HG03064 (cell line): ENCODE measurements at regions not wholly inside any gene's neighbourhood (a gene's known extent, or its start where the extent isn't known, plus 50 kb on each side); places are given as distances from the start of the nearest gene placed in this dataset.
"Not testable (repeated sequence)": the region's sequence is repeated elsewhere in the genome, so short reads cannot be mapped to it uniquely, and the experiment has no call there.

ENCODE experiments used
- ATAC-seq: cut with Tn5 transposase; IDR thresholded peaks from one replicate; pipeline ENCODE4 v1.9.1; 2021; ENCODE audit warnings: low read depth; ENCODE audit not compliant: unreplicated experiment

DNA sequence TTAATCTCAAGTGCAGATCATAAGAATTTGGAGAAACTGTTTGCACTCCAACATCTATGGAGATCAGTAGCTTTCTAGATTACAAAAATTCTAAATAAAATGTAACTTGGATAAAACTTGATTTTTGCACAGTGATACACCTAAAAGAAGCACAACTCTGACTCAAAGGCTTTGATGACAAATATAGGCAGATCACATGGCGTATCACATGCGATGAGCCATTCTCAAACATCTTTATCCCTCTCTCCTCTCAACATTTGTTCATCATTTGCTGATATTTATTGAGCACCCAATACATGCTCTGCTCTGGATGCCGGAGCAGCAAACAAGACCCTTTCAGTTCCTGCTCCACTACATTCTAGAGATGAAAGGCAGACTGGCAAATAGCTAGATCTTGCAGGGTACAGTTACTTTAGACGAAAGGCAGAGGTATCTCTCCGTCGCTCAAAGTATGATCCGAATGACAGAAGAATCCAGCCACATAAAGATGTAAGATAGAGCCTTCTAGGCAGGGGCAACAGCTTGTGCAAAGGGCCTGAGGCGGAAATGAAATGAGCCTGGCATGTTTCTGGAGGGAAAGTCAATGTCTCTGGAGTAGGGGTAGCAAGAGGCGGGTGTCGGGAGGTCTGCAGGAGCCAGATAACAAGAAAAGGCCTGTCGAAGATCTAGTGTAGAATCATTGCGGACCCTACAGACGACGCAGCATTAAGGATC, 145.8 kb upstream of the ERRFI1 start:
- ATAC-seq = no peak

DNA sequence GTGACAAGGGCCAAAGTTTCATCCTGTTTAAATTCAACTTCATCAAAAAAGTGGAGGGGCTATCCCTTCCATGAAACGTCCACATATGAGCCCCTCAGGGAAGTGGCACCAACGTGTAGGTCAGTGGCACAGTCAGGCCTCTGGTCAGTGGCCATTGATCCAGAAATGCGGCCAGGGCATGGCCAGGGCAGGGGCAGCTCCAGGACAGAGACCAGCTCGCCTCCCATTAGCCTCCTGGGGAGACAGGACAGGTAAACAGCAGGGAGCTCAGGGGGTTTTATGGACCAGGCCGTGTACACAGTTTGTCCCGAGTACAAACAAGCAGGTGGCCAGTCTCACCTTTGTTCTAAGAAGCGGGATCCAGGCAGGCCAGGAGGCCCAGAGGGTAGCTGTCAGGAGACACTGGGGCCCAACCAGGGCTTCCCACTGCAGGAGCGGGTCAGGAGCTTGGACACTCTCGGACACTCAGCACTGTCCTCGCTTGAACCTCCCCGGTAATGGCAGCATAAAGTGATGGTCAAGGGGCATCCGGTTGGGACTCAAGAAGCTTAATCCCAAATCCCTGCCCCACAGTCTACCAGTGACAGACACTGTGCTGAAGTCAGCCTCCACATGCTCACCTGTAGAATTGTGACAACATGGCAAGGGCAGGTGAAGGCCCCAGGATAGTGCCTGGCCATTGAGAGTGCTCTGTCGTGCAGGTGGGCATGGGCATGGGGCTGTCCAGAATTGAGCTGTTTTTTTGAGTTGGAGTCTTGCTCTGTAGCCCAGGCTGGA, 144.1 kb upstream of the ERRFI1 start:
- peak; percentile 6 for ATAC-seq

DNA sequence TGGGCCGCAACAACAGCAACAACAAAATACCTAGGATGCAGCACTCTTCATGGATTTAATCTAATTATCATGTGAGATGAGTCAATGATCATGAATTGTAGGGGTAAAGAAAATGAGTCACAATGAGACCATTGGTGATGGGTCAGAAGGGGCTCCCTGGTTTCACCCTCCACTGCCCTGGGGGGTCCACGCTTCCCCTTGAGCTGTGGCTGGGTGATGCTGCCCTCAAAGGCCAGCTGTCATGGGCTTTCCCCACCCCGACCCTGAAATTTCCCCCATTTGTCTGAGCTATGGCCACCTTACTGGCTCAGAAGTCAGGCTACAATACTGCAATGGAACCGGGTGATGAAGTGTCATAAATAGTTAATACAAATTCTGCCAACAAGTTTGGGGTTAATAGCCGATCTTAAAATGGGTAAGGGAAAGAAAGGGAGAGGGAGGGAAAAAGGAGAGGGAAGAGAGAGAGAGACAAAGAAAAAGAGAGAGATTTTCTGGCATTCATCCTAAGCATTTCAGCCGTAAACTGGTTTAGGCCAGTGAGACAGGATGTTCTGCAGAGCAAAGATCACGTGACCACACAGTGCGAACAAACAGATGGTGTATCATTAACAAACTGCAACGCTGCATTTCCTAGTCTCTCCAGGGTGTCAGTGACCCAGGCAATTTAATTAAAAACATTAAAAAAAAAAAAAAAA, 143.4 kb upstream of the ERRFI1 start:
- peak; percentile 47 for ATAC-seq

DNA sequence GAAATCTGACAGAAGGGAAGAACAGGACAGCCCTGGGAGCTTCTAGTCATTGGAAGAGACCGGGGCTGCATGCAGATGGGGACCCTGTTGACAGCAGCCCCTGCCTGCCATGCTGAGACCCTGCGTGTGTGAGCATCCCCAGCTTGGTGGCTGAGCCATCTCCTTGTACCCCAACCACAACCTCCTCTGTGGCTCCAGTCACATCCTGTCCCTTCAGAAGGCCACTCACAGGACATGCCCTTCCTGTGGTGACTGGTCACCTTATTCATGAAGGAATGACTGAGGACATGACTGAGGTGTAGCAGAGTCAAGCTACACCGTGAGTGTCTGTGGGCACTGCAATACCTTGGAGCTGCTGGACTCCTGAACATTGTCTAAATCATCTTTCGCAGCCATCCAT, 141.8 kb upstream of the ERRFI1 start:
- ATAC-seq = no peak

DNA sequence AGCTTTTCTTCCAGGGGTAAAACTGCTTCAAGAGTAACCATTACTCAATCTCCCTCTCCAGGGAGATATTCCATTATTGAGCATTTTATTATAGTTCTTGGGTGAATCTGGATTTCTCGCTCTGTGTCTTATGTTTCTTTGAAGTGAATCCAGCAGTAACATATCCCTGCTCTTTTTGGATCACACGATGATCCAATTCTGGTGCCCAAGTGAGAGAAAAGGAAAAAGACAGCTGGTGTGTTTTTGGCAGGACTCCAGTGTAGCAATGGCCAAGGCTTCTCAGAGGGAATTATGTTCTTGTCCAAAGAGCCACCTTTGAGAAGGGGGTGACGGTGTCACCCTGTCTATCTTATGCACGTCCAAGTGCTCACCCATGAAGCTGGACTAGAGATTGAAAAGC, 140.3 kb upstream of the ERRFI1 start:
- ATAC-seq = no peak

DNA sequence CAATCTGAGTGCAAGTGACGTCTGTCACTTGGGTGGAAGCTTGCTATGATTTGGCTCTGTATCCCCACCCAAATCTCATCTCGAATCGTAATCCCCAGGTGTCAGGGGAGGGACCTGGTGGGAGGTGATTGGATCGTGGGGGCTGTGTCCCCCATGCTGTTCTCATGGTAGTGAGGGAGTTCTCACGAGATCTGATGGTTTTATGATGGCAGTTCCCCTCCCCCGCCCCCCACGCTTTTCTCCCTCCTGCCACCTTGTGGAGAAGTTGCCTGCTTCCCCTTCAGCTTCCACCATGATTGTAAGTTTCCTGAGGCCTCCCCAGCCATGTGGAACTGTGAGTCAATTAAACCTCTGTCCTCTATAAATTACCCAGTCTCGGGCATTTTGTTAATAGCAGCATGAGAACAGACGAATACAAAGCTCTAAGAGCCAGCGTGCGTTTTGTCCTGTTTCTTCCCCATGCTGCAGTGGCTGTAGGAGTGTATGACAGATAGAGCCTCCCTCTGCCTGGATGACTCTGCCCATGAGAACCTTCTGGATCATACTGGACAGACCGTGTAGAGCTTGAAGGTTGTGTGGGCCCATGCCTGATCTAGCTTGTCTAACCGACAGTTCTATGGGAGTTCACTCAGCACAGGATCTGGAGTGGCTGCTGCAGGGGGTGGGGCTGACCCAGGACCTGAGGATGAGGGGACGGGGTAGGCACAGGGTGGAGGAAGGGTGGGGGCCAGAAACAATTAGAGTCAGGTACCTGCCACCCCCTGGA, 139.7 kb upstream of the ERRFI1 start:
- no peak for ATAC-seq

DNA sequence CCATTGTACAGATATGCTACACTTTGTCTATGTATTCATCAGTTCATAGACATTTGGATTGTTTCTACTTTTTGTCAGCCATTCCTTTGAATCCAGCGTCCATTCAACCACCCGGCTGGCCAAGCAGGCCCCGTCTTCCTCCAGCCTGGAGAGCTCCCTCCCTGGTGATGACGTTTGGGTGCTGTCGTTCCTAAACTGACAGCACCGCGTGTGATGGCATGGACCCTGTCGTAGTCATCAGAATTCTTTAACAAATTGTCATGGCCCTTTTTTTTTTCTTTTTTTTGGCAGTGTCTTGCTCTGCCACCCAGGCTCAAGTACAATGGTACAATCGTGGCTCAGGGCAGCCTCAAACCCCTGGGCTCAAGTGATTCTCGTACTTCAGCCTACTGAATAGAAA, 138.6 kb upstream of the ERRFI1 start:
- no peak for ATAC-seq

DNA sequence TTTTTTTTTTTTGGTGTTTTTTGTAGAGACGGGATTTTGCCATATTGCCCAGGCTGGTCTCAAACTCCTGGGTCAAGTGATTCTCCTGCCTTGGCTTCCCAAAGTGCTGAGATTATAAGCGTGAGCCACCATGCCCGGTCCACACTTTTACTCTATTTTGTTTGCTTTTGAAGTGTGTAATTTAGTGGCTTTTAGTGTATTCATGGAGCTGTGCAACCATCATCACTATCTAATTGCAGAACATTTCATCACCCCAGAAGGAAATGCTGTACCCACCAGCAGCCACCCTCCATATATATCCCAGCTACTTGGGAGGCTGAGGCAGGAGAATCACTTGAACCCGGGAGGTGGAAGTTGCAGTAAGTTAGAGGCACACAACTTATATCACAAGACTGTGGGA, 136.9 kb upstream of the ERRFI1 start:
- no peak for ATAC-seq

DNA sequence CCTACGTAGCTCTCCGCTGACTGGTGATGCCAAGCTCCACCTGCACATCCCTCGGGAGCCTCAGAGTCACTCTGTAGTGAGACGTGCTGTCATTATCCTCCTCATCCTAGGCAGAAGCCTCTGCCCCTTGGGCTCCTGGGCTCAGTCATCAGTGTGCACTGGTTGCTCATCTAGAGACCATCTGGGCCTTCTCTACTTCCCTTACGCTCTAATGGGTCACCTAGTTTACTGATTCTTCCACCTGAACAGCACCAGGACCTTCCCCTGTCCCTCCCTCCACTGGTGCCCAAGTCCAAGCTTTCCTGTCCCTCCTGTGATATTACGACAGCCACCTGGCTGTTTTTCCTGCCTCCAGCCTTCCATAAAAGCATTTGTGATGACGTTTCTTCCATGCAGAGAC, 136.1 kb upstream of the ERRFI1 start:
- no peak for ATAC-seq

DNA sequence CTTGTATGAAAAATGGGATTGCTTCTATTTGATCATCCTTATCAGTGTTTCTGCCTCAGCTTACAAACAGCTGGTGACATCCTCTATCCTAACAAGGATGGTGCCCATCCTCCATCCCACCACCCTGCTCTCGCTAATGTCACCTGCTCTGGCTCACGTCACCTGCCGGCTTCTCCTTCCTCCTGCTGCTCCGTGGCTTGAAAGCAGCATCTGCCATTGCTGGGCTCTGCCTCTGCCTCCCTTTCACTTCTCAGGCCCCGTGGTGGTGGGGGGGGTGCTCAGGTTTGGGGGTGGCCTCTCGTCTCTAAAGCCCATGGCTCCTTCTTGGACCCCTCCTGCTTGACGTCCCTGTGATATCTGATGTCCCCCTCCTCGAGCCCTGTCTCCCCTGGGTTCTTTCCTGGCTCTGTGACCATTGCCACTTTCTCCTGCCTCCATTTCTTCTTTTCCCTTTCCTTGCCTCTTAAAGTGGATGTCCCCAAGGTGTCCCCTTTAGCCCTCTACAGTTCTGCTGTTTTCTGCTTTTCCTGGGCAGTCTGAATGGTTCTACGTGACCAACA, 135.5 kb upstream of the ERRFI1 start:
- no peak for ATAC-seq

DNA sequence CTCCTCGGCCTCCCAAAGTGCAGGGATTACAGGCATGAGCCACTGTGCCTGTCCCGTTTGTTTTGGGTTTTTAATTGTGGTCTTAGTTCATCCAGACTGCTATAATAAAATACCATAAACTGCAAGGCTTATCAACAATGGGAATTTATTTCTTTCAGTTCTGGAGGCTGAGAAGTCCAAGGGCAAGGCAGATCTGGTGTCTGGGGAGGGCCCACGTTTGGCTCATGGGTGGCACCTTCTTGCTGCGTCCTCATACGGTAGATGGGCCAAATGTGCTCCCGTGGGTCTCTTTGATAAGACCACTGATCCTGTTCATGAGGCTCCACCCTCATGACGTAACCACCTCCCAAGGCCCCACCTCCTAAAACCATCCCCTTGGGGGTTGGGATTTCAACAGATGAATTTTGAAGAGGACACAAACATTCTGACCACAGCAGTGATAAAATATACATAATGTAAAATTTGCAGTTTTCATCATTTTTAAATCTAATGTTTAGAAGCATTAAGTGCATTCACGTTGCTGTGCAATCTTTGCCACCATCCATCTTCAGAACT, 133.4 kb upstream of the ERRFI1 start:
- ATAC-seq = no peak

DNA sequence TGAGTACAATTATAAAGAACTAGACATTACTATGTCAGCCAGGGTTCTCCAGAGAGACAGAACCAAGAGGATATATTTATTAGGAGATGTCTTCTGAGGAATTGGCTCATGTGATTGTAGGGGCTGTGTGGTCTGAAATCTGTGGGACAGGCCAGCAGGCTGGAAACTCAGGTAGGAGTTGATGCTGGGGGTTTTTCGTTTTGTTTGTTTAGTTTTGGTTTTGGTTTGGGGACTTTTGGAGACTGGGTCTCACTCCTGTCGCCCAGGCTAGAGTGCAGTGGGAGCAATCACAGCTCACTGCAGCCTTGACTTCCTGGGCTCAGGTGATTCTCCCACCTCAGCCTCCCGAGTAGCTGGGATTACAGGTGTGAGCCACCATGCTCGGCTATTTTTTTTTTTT, 132.9 kb upstream of the ERRFI1 start:
- ATAC-seq = no peak

DNA sequence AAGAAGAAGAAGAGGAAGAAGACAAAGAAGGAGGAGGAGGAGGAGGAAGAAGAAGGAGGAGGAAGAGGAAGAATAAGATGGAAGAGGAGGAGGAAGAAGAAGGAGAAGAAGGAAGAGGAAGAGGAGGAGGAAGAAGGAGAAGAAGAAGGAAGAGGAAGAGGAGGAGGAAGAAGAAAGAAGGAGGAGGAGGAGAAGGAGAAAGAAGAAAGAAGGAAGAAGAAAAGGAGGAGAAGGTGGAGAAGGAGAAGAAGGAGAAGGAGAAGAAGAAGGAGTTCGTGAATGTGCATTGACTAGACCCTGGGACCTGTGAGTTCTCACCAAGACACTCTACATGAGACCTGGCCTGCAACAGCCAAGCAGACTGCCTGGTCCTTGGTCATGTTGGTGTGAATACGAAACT, 131.7 kb upstream of the ERRFI1 start:
- no peak for ATAC-seq

DNA sequence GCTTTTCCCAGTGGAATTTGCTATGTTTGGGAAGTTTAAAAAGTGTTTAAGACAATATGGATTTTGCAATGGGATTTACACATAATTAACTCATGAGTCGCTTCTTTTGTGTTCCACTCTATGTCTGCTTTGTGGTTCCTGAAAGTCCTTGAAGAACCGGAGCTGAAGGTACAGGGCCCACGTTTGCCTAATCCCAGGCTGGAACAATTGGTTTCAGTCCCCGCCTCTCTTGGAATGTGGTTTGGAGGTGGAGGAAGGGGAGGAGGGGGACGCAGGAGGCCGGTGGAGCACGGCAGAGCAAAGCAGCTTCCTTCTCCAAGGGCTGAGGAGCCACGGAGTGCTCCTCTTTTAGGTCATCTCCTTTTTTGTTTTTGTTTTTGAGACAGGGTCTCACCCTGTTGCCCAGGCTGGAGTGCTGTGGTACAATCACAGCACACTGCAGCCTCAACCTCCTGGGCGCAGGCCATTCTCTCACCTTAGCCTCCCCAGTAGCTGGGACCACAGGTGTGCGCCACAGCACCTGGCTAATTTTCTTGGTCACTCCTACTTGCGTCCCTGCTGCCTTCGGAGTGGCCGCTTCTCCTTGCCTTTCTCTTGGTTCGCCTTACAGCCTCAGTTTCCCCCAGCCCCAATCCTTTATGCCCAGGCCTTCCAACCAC, 129.5 kb upstream of the ERRFI1 start:
- ATAC-seq = no peak

DNA sequence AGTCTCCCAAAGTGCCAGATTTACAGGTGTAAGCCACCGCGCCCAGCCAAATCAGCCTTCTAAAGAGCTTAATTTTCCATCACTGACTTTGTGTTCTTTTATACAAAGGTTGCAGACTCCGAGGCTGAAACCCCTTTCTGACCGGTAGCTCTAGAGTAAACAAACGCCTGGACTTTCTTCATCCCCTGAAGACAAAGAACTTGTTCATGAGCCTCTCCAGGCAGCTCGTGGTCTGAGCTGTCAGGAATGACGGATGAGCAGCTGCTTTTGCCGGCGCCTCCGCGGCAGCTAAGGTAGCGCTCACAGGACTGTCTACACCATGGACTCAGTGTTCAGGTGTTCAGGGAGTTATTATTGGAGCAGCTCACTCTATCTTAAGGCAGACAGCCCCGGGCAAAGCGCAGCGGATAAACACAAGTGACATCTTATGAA, 128.5 kb upstream of the ERRFI1 start:
- ATAC-seq = no peak

DNA sequence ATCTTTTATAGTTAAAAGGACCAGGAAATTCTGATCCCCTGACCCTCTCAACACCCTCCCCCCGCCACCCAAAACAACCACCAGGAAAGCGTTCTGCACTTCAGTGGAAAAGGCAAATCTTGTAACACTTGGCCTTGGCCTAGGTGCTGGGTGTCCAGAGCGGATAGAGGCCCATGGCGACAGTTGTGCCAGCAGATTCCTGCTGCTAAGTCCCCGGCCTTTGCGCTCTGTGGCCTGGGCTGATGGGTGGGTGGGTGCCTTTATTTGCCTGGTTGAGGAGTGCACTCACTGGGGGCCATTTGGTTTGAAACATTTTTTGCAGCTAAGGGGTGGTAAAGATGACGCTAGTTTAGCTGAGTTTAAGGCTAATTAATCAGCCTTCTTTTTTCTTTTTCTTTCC, 127.9 kb upstream of the ERRFI1 start:
- no peak for ATAC-seq

DNA sequence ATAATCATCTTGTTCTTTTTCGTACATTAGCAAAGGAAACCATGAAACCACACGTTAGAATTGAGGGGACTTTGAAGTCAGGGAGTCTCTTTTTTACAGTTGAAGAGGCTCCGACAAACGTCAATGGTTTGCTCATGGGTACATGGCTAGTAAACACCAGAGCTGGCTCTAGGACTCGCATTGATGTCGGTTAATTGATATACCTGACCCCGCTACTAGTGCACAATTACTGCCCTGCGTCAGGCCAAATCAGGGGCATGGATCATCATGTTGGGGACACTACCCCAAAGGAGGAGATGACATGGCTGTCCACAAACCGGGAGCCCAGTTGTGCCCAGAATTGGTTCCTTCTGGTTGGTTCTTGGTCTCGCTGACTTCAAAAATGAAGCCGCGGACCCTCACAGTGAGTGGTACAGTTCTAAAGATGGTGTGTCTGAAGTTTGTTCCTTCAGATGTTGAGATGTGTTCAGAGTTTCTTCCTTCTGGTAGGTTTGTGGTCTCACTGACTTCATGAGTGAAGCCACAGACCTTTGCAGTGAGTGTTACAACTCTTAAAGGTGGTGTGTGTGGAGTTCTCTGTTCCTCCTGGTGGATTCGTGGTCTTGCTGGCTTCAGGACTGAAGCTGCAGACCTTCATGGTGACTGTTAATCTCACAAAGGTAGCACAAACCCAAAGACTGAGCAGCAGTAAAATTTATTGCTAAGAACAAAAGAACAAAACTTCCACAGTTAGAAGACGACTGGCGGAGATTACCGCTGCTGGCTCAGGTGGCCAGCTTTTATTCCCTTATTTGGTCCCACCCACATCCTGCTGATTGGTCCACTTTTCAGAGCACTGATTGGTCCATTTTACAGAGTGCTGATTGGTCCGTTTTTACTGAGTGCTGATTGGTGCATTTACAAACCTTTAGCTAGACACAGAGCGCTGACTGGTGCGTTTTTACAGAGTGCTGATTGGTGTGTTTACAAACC, 126.9 kb upstream of the ERRFI1 start:
- ATAC-seq = no peak

DNA sequence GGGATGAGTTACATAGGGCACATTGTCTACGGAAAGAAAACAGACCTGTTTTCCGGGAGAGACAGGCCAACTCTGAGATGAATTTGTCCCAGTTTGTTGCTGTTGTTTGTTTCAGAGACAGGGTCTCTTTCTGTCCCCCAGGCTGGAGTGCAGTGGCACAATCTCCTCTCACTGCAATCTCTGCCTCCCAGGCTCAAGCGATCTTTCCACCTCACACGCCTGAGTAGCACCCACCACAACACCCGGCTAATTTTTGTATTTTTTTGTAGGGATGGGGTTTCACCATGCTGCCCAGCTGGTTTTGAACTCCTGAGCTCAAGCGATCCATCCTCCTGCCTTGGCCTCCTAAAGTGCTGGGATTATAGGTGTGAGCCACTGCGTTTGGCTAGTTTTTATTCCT, 125.5 kb upstream of the ERRFI1 start:
- ATAC-seq = no peak

DNA sequence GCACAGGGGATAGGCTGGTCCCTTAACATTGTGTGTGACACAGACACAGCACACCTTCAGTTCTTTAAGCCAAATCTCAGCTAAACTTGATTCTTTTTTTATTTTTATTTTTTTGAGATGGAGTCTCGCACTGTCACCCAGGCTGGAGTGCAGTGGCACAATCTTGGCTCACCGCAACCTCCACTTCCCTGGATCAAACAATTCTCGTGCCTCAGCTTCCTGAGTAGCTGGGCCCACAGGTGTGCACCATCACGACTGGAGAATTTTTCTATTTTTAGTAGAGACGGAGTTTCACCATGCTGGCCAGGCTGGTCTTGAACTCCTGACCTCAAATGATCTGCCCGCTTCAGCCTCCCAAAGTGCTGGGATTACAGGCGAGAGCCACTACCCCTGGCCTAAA, 123.6 kb upstream of the ERRFI1 start:
- ATAC-seq = not testable (repeated sequence)
